HG02623 (cell line): ENCODE measurements at regions not wholly inside any gene's neighbourhood (a gene's known extent, or its start where the extent isn't known, plus 50 kb on each side); places are given as distances from the start of the nearest gene placed in this dataset.

Source experiments
- ATAC-seq: cut with Tn5 transposase; IDR thresholded peaks from one replicate; pipeline ENCODE4 v1.9.1; 2021; ENCODE audit warnings: moderate library complexity; ENCODE audit not compliant: unreplicated experiment

GRCh38 chr11:28466506-28466905, 358.3 kb downstream of the METTL15 start:
- no peak for ATAC-seq

DNA sequence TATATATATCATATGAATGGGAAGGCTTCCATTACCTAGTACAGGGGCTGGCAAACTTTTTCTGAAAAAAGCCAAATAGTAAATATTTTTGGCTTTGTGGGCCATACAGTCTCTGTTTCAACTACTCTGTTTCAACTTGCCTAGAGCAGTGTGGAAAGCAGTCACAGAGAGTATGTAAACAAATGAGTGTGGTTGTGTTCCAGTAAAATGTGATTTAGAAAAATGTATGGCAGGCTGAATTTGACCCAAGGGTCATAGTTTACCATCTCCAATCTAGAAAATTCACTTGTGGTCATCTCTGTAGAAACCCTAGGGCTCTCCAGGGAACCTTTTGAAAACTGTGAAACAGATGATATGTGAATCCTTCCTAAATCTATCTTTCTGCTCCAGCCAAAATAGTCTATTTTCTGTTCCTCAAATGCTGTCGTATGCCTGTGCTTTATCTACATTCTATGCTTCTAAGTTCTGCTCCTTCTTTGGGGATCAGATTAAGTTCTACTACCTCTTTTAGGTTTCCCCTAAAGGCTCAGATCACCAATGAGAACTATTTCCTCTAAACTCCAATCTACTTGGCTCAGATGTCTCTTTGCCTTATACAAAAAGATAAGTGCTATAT, 356.2 kb downstream of the METTL15 start:
- no peak for ATAC-seq

GRCh38 chr11:28463826-28464225, 355.6 kb downstream of the METTL15 start:
- no peak for ATAC-seq

GRCh38 chr11:28461846-28462245, 353.7 kb downstream of the METTL15 start:
- ATAC-seq = no peak

DNA sequence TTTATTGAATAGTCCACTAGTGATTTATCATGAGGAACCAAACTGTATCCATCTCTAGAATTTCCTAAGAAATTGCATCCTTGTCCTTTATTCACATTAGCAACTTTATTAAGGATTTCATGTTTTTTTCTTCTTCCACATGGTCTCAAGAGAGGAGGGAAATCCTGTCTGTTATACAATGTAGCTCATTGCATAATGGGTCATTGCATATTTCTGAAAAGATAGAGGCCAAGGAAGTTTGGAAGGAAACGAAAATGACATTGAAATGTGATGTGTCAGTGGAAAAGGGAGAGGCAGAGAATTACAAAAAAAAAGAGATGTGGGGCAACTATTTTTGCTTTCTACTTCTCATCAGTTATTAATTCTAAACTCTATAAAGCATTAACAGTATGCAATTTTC, 353.1 kb downstream of the METTL15 start:
- no peak for ATAC-seq

DNA sequence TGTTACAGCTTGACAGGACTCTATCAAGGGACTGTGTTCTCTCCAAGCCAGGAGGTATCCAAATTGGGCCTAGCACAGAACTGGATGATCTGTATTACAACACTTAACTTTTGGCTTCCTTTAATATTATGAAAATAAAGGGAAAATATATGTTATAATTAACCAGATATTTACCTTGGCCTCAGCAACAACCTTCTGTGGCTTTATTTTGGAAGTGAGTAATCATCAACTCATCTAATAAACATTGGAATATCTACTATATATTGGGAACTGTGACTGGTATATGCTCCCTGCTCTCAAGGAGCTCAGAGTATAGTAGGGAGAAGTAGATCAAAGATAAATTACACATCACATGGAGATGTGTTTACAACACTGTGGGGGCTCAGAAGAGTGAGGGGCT, 352.2 kb downstream of the METTL15 start:
- ATAC-seq = no peak

- no peak for ATAC-seq
Observed at GRCh38 chr11:28459912-28460311, 351.7 kb downstream of the METTL15 start.

DNA sequence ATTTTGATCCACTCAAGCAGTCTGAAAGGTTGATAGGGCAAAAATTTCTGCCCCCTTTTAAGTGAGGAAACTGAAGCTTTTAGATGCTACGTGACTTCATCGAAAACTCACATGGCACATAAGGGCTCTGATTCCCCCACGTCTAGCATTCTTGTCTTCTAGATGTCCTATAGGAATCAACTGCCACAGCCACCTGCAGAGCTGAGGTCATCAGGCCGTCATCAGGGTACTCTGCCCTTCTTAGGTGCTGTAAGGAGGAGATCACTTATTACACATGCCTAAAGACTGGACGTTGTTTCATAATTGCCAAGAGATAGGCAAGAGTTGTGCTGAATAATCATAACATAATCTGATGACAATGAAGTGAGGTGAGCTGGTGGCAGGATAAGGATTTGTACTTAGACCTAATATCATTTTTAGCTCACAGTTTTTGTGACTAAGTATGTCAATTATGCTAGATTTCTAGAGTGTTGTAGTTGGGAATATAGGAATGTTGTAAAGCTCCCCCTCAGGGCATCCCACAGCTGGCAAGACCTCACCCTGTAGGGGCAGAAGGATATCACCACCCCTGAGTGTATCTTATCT, 349.4 kb downstream of the METTL15 start:
- no peak for ATAC-seq

GRCh38 chr11:28448186-28448585, 340.0 kb downstream of the METTL15 start:
- ATAC-seq = no peak

DNA sequence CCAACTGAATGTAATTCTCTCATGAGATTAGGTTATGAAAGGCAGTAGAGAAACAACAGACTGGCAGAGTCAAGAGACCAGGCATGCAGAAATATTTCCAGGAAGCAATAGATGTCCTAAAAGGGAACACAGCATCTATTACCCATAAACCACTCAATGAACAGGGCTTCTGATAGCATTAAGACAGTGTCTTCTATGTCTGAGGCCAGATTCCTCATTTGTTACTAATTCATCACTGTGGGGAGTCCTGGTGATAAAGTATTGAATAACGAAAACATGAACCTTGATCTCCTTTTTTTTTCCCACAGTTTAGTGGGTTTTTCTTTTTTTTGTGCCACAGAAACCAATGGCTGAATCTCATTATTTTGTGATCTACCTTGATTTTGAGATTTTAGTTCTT, 339.0 kb downstream of the METTL15 start:
- ATAC-seq = no peak

DNA sequence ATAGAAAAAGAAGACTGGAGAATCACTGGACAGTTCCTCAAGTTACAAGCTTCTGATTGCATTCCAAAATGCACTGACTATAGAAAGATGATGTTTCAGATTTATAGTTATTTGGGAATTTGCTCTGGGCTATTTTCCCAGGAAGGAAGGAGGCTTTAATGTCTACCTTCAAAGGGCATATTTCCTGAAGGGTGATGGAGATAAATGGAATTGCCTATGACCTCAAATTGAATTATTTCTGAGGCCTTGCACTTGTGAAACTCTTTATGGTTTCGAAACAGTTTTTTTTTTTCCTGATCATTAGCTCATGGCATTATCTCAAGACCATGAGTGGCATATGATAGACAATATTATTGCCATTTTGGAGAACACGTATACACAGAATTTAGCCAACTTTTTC, 333.9 kb downstream of the METTL15 start:
- ATAC-seq = no peak

- no peak for ATAC-seq
Observed at GRCh38 chr11:28439403-28439802, 331.2 kb downstream of the METTL15 start.

- ATAC-seq = no peak
Observed at GRCh38 chr11:28420099-28420498, 311.9 kb downstream of the METTL15 start.

GRCh38 chr11:28417601-28418323, 309.6 kb downstream of the METTL15 start:
- no peak for ATAC-seq

DNA sequence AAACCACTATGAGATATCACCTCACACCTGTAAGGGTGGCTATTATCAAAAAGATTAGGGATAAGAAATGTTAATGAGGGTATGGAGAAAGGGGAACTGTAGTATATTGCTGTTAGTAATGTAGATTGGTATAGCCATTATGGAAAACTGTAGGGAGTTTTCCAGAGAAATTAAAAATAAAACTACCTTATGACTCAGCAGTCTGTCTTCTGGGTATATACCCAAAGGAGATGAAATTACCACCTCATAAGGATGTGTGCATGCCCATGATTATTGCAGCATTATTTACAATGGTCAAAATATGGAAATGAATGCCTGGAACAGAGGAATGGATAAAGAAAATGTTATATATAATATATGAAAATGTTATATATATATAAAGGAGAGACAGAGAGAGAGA, 303.8 kb downstream of the METTL15 start:
- no peak for ATAC-seq

DNA sequence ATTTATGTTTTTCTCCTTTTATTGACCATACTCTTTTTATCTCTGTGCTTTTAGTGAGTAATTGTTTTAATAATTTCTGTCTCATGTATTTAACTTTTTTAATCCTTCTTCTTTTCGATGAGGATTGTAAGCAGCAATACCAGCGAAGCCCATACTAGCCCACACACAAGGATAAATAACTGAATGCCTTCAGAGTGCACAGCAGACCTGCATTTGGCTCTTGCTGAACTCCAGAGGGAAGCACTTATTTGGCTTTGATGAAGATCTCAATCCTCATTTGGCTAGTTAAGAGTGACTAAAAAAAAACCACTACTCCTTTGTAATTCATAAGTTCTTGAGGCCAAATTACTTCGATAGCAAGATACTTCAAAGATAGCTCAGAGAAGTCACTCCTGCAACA, 293.3 kb downstream of the METTL15 start:
- no peak for ATAC-seq

DNA sequence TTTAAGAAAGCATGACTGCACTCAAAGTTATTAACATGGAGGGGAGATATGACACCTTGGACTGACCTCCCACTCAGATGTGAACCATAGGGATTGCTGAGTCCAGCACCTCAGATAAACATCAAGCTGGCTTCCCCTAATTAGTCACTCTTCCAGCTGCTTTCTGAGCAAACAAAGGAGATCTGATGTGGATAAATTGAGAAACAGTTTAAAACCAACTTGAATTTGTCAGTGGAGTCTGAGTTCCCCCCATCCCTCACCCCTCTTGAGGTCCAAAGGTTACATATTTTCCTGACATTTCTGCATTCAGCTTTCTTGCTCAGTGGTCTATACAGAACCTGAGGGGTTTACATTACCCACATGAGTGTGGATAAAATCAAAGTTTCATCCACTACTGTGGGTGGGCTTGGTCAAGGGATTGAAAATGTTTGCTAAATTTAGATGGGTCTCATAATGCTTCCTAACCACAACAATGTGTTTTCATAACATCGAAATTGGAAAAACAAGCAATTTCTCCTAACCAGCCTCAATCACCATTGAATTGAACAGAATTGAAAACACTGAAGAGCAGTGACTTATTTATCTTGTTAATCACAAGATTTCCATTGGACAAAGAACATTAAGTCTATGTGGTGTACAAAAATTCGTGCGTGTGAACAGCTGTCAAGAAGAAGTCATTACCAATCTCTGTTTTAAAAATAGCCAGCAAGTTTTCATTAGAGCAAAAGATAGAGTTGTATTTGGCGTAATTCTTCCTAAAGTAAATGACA, 292.3 kb downstream of the METTL15 start:
- ATAC-seq = no peak

GRCh38 chr11:28393348-28393747, 285.2 kb downstream of the METTL15 start:
- ATAC-seq = no peak

- no peak for ATAC-seq
Observed at GRCh38 chr11:28384418-28384817, 276.2 kb downstream of the METTL15 start.

DNA sequence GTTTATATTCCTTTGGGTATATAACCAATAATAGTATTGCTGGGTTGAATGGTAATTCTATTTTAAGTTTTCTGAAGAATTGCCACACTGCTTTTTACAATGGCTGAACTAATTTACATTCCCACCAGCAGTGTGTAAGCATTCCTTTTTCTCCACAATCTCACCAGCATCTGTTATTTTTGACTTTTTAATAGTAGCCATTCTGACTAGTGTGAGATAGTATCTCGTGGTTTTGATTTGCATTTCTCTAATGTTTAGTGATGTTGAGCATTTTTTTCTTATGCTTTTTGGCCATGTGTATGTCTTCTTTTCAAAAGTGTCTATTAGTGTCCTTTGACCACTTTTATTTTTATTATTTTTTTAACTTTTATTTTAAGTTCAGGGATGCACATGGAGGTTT, 275.3 kb downstream of the METTL15 start:
- no peak for ATAC-seq
